A549 (cell line): ENCODE measurements at regions not wholly inside any gene's neighbourhood (a gene's known extent, or its start where the extent isn't known, plus 50 kb on each side); places are given as distances from the start of the nearest gene placed in this dataset.

Experiments used
- CEBPB ChIP-seq, 2 experiments: fragments of >200 bp in 1 of 2; sonication (Bioruptor Twin) in 1 of 2; formaldehyde crosslinking in 1 of 2; IDR thresholded peaks; 2 replicates each; pipeline ENCODE4 v1.6.1; 2012 to 2016
- CTCF ChIP-seq: fragments of >200 bp; sonication (Bioruptor Twin); formaldehyde crosslinking; IDR thresholded peaks from 3 replicates; pipeline ENCODE4 v1.5.1; 2016
- HDAC2 ChIP-seq: fragments of 200-600 bp; sonication (generic); IDR thresholded peaks from 2 replicates; pipeline ENCODE4 v1.6.1; 2016
- JUN ChIP-seq, 2 experiments: fragments of >200 bp; sonication (Bioruptor Twin); formaldehyde crosslinking; IDR thresholded peaks; 2 replicates in 1 of 2; 3 replicates in 1 of 2; pipeline ENCODE4 v1.6.1; 2016 to 2017
- KDM5A ChIP-seq: fragments of 200-600 bp; sonication (generic); IDR thresholded peaks from 2 replicates; pipeline ENCODE4 v1.6.1; 2016; ENCODE audit warnings: antibody characterized with exemption, mild to moderate bottlenecking
- POLR2A ChIP-seq: IDR thresholded peaks from 2 replicates; pipeline ENCODE4 v1.6.1; 2012; ENCODE audit warnings: mild to moderate bottlenecking, low read length
- RAD21 ChIP-seq, 2 experiments: fragments of >200 bp in 1 of 2; sonication (Bioruptor Twin) in 1 of 2; formaldehyde crosslinking in 1 of 2; IDR thresholded peaks in 1 of 2; conservative IDR thresholded peaks in 1 of 2; 2 replicates in 1 of 2; 3 replicates in 1 of 2; pipeline ENCODE4 v1.6.1; 2012 to 2018; ENCODE audit warnings: inconsistent platforms in 1 of 2
- RCOR1 ChIP-seq: fragments of 150-350 bp; IDR thresholded peaks from 2 replicates; pipeline ENCODE4 v1.6.1; 2014; ENCODE audit warnings: antibody characterized with exemption, low read length, low read depth
- RFX5 ChIP-seq: fragments of 450-650 bp; IDR thresholded peaks from 2 replicates; pipeline ENCODE4 v1.7.1; 2014; ENCODE audit warnings: antibody characterized with exemption, mild to moderate bottlenecking, moderate library complexity
- SMC3 ChIP-seq: fragments of >200 bp; sonication (Bioruptor Twin); formaldehyde crosslinking; IDR thresholded peaks from 3 replicates; pipeline ENCODE4 v1.6.1; 2018; ENCODE audit warnings: inconsistent platforms
- ZFP36 ChIP-seq: fragments of 450-650 bp; IDR thresholded peaks from 2 replicates; pipeline ENCODE4 v1.6.1; 2014; ENCODE audit warnings: borderline replicate concordance; ENCODE audit not compliant: partially characterized antibody
- ZSCAN20 ChIP-seq: fragments of 250-450 bp; sonication (Bioruptor Pico); IDR thresholded peaks from 2 replicates; pipeline ENCODE4 v1.8.0; 2022; ENCODE audit warnings: mild to moderate bottlenecking, moderate library complexity
- TF ChIP-seq, protein P1 (sequence below): fragments of 250-450 bp; sonication (Bioruptor Pico); IDR thresholded peaks from 2 replicates; pipeline ENCODE4 v1.5.0; 2021; ENCODE audit warnings: mild to moderate bottlenecking, moderate library complexity, borderline replicate concordance

GRCh38 chr5:93163010-93163663 is 417.9 kb downstream of the NR2F1-AS1 start:
- TF ChIP-seq POLR2A, result no peak
- peak in 1 of 2 experiments; percentile 32; a peak in 3 of 5 replicates for TF ChIP-seq RAD21 (conservative IDR thresholded peaks at IDR 0.05 in 1 of 2, IDR thresholded peaks at IDR 0.05 in 1 of 2)
- no peak for TF ChIP-seq CTCF
- TF ChIP-seq, protein P1, sequence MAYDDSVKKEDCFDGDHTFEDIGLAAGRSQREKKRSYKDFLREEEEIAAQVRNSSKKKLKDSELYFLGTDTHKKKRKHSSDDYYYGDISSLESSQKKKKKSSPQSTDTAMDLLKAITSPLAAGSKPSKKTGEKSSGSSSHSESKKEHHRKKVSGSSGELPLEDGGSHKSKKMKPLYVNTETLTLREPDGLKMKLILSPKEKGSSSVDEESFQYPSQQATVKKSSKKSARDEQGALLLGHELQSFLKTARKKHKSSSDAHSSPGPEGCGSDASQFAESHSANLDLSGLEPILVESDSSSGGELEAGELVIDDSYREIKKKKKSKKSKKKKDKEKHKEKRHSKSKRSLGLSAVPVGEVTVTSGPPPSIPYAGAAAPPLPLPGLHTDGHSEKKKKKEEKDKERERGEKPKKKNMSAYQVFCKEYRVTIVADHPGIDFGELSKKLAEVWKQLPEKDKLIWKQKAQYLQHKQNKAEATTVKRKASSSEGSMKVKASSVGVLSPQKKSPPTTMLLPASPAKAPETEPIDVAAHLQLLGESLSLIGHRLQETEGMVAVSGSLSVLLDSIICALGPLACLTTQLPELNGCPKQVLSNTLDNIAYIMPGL (CRISPR knock-in tag), result no peak
- no peak for TF ChIP-seq SMC3
- no peak for TF ChIP-seq ZFP36
- TF ChIP-seq CEBPB (IDR thresholded peaks at IDR 0.05), result peak; percentile 31 to 62; a peak in 2 of 4 replicates
- peak in 1 of 2 experiments; percentile 74; a peak in 2 of 5 replicates for TF ChIP-seq JUN (IDR thresholded peaks at IDR 0.05)
- no peak for TF ChIP-seq RCOR1
- TF ChIP-seq KDM5A, result no peak
- TF ChIP-seq ZSCAN20 (CRISPR knock-in tag), result no peak
- TF ChIP-seq HDAC2, result no peak
- no peak for TF ChIP-seq RFX5
